ENCODE measurements at regions not wholly inside any gene's neighbourhood (a gene's known extent, or its start where the extent isn't known, plus 50 kb on each side); places are given as distances from the start of the nearest gene placed in this dataset.

DNA sequence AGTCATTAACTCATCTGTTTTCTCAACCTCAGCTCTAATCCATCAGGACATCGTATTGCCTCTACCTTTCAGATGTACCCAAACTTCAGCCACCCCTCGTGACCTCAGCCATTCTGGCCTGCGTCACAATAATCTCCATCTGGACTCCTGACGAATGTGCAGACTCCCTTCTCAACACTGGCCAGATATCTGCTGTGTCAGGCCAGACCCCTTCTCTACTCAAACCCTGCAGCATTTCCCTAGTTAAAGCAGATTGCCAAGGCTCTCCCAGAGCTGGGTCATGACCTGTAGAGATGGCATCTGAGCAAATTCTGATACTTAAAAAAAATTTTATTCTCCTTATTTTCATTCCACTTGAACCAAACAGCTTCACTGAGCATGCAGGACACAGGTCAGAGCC, 69.5 kb upstream of the TMEM18 start:
- intact Hi-C loops (cut with micrococcal nuclease; ENCODE audit: unreplicated experiment), result no loop called here
- H3K4me1 ChIP-seq (ENCODE audit: insufficient read depth, low read length), result no peaks in the 10 kb centered on the region
- ATAC-seq (no peak), DNase-seq (ENCODE audit: low spot score) (no peak), FAIRE-seq (no peak)
- CTCF ChIA-PET (ENCODE audit: low intra/inter-chr PET ratio, low total read pairs), result no interaction called here
- H3K4me2 ChIP-seq (ENCODE audit: low read depth, low read length), result no peak overlapping the region
- H3K36me3 ChIP-seq (replicated peaks in 1 of 2; ENCODE audit: control insufficient read depth in 1 of 2, insufficient read depth in 2 of 2, low read length in 2 of 2), result no peaks in the 10 kb centered on the region
- BruUV-seq (replicated peaks), result no TSS peak
- WGBS (ENCODE audit: low lambda C conversion rate), result 13% methylated on average over 4 of the region's 4 CpGs
- no peaks in the 10 kb centered on the region for H3K79me2 ChIP-seq (ENCODE audit: insufficient read depth, low read length)
- no peak overlapping the region for H3K9ac ChIP-seq (ENCODE audit: insufficient read depth, low read depth, low read length)
- TF ChIP-seq CREB1 (IDR thresholded peaks at IDR 0.05), result 0 out of 2 replicates have a peak, but pooled peaks have one; percentile 6
- no peak for TF ChIP-seq CREB1 (CRISPR knock-in tag; IDR thresholded peaks at IDR 0.05)
- no peak for TF ChIP-seq MZF1 (CRISPR knock-in tag; IDR thresholded peaks at IDR 0.05; ENCODE audit: borderline replicate concordance)
- no peak for TF ChIP-seq ASH2L (IDR thresholded peaks at IDR 0.05; ENCODE audit: insufficient read length, low read depth, low read length)
- peaks cover 0 to 32% of the 10 kb centered on the region in 2 experiments; a peak in 4 of 5 replicates for H3K27me3 ChIP-seq (ENCODE audit: control insufficient read depth in 1 of 2, insufficient read depth in 2 of 2, low read length in 2 of 2)
- H4K20me1 ChIP-seq (ENCODE audit: insufficient read depth, low read length), result no peaks in the 10 kb centered on the region
- H3K4me3 ChIP-seq (replicated peaks in 1 of 3; ENCODE audit: insufficient read depth in 1 of 3, low read depth in 2 of 3, low read length in 3 of 3), result no peak overlapping the region
- H3K27ac ChIP-seq (ENCODE audit: extremely low read length, insufficient read depth, low read length), result no peak overlapping the region
- no peak overlapping the region for H2AFZ ChIP-seq (ENCODE audit: low read length)
- in situ Hi-C loops (cut with HindIII; ENCODE audit: extremely low pct_ligation_motif_present, low pct_unique_long_range_greater_than_20kb), result no loop called here
- no peaks in the 10 kb centered on the region for H3K9me3 ChIP-seq (ENCODE audit: low read length)
- POLR2A ChIA-PET, result no interaction called here

DNA sequence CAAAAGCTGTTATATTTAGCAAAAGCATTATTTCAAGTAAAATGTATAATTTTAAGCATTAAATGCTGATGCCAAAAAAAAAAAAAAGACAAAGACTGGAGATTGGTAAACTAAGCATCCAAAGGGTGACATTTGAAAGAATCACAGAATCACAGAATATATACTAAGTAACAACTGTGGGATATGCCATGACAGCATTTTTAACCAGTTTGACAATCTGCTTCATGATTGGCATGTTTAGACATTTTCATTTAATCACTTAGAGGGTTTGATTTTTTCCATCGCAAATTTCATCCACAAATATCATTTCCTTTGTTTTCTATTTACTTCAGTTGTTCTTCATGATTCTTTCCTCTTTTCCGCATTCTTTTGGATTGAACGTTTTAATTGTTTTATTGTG, 66.9 kb upstream of the TMEM18 start:
- H3K27ac ChIP-seq (ENCODE audit: extremely low read length, insufficient read depth, low read length), result no peak overlapping the region
- peaks cover 8% of the 10 kb centered on the region; the same call in 1 of the 2 replicates for H3K4me1 ChIP-seq (ENCODE audit: insufficient read depth, low read length)
- WGBS (ENCODE audit: low lambda C conversion rate), result 3% methylated on average over 3 of the region's 3 CpGs
- DNase-seq (ENCODE audit: low spot score) (no peak), ATAC-seq (no peak), FAIRE-seq (no peak)
- no peak overlapping the region for H3K4me3 ChIP-seq (replicated peaks in 1 of 3; ENCODE audit: insufficient read depth in 1 of 3, low read depth in 2 of 3, low read length in 3 of 3)
- H3K36me3 ChIP-seq (replicated peaks in 1 of 2; ENCODE audit: control insufficient read depth in 1 of 2, insufficient read depth in 2 of 2, low read length in 2 of 2), result no peaks in the 10 kb centered on the region
- POLR2A ChIA-PET, result no interaction called here
- no TSS peak for BruUV-seq (replicated peaks)
- CTCF ChIA-PET (ENCODE audit: low intra/inter-chr PET ratio, low total read pairs), result no interaction called here
- no peak overlapping the region for H2AFZ ChIP-seq (ENCODE audit: low read length)
- intact Hi-C loops (cut with micrococcal nuclease; ENCODE audit: unreplicated experiment), result no loop called here
- H3K9me3 ChIP-seq (ENCODE audit: low read length), result no peaks in the 10 kb centered on the region
- no peak overlapping the region for H3K9ac ChIP-seq (ENCODE audit: insufficient read depth, low read depth, low read length)
- TF ChIP-seq ZNF614 (CRISPR knock-in tag; IDR thresholded peaks at IDR 0.05; ENCODE audit: borderline replicate concordance) (no peak), MAFK (conservative IDR thresholded peaks at IDR 0.05 in 1 of 2, IDR thresholded peaks at IDR 0.05 in 1 of 2; ENCODE audit: low read length in 2 of 2) (peak in 1 of 2 experiments; percentile 59; a peak in 2 of 4 replicates)
- H3K27me3 ChIP-seq (ENCODE audit: control insufficient read depth in 1 of 2, insufficient read depth in 2 of 2, low read length in 2 of 2), result peaks cover 0 to 29% of the 10 kb centered on the region in 2 experiments; a peak in 3 of 5 replicates
- H4K20me1 ChIP-seq (ENCODE audit: insufficient read depth, low read length), result no peaks in the 10 kb centered on the region
- H3K79me2 ChIP-seq (ENCODE audit: insufficient read depth, low read length), result no peaks in the 10 kb centered on the region
- no peak overlapping the region for H3K4me2 ChIP-seq (ENCODE audit: low read depth, low read length)
- in situ Hi-C loops (cut with HindIII; ENCODE audit: extremely low pct_ligation_motif_present, low pct_unique_long_range_greater_than_20kb), result no loop called here
